GM18858 (cell line): ENCODE measurements at regions not wholly inside any gene's neighbourhood (a gene's known extent, or its start where the extent isn't known, plus 50 kb on each side); places are given as distances from the start of the nearest gene placed in this dataset.
"Not testable (repeated sequence)": the region's sequence is repeated elsewhere in the genome, so short reads cannot be mapped to it uniquely, and the experiment has no call there.

Experiments used
- ATAC-seq: cut with Tn5 transposase; IDR thresholded peaks from one replicate; pipeline ENCODE4 v1.9.1; 2021; ENCODE audit not compliant: unreplicated experiment

- ATAC-seq: no peak
Measured at GRCh38 chr9:96133321-96134021, 168.5 kb downstream of the HSD17B3 start.

GRCh38 chr9:96131825-96132224, 170.2 kb downstream of the HSD17B3 start:
- ATAC-seq: no peak

GRCh38 chr9:96130970-96131369, 171.0 kb downstream of the HSD17B3 start:
- no peak for ATAC-seq

GRCh38 chr9:96129747-96130146, 172.2 kb downstream of the HSD17B3 start:
- no peak for ATAC-seq

- ATAC-seq: no peak
Measured at GRCh38 chr9:96128880-96129279, 173.1 kb downstream of the HSD17B3 start.

GRCh38 chr9:96126321-96126881, 175.6 kb downstream of the HSD17B3 start:
- ATAC-seq: no peak

- no peak for ATAC-seq
Measured at GRCh38 chr9:96125624-96126023, 176.4 kb downstream of the HSD17B3 start.

GRCh38 chr9:96122751-96123150, 179.2 kb downstream of the HSD17B3 start:
- no peak for ATAC-seq

GRCh38 chr9:96122282-96122681, 179.7 kb downstream of the HSD17B3 start:
- no peak for ATAC-seq

GRCh38 chr9:96121136-96121535, 180.8 kb downstream of the HSD17B3 start:
- ATAC-seq: no peak

GRCh38 chr9:96117398-96118080, 184.4 kb downstream of the HSD17B3 start:
- ATAC-seq: no peak

GRCh38 chr9:96116275-96117064, 185.5 kb downstream of the HSD17B3 start:
- ATAC-seq: no peak

- ATAC-seq: no peak
Measured at GRCh38 chr9:96115836-96116235, 186.1 kb downstream of the HSD17B3 start.

- ATAC-seq: no peak
Measured at GRCh38 chr9:96113032-96113431, 188.9 kb downstream of the HSD17B3 start.

- ATAC-seq: no peak
Measured at GRCh38 chr9:96109680-96110351, 192.2 kb downstream of the HSD17B3 start.

GRCh38 chr9:96108691-96109380, 193.1 kb downstream of the HSD17B3 start:
- no peak for ATAC-seq

- no peak for ATAC-seq
Measured at GRCh38 chr9:96107436-96107835, 194.5 kb downstream of the HSD17B3 start.

- no peak for ATAC-seq
Measured at GRCh38 chr9:96100385-96101300, 201.3 kb downstream of the HSD17B3 start.

GRCh38 chr9:96090630-96091029, 211.3 kb downstream of the HSD17B3 start:
- not testable (repeated sequence) for ATAC-seq
